Neural crest cell (in vitro differentiated cells): ENCODE measurements at regions not wholly inside any gene's neighbourhood (a gene's known extent, or its start where the extent isn't known, plus 50 kb on each side); places are given as distances from the start of the nearest gene placed in this dataset.

Experiments
- DNase-seq: peaks from one replicate; pipeline ENCODE4 v3.0.0; 2021; ENCODE audit warnings: low read depth, mixed read lengths, low spot score
- H3K27ac Mint-ChIP-seq: one replicate; pipeline ENCODE4 v1.8.0; 2021; ENCODE audit warnings: mild to moderate bottlenecking, mixed read lengths; ENCODE audit not compliant: unreplicated experiment
- H3K27me3 Mint-ChIP-seq: 2 replicates; pipeline ENCODE4 v1.8.0; 2021; ENCODE audit warnings: low read depth, mild to moderate bottlenecking, mixed read lengths
- H3K36me3 Mint-ChIP-seq: 2 replicates; pipeline ENCODE4 v1.8.0; 2021; ENCODE audit warnings: low read depth, mild to moderate bottlenecking, mixed read lengths
- H3K4me1 Mint-ChIP-seq: 2 replicates; pipeline ENCODE4 v1.8.0; 2021; ENCODE audit warnings: mixed read lengths
- H3K4me3 Mint-ChIP-seq: one replicate; pipeline ENCODE4 v1.8.0; 2021; ENCODE audit warnings: mild to moderate bottlenecking, mixed read lengths
- H3K9me3 Mint-ChIP-seq: 2 replicates; pipeline ENCODE4 v1.8.0; 2021; ENCODE audit warnings: mixed read lengths
- TF ChIP-seq, protein P1 (sequence below): fragments of 200-600 bp; sonication (generic); conservative IDR thresholded peaks from 2 replicates; pipeline ENCODE4 v1.5.0; 2021; ENCODE audit warnings: antibody characterized with exemption, mild to moderate bottlenecking

DNA sequence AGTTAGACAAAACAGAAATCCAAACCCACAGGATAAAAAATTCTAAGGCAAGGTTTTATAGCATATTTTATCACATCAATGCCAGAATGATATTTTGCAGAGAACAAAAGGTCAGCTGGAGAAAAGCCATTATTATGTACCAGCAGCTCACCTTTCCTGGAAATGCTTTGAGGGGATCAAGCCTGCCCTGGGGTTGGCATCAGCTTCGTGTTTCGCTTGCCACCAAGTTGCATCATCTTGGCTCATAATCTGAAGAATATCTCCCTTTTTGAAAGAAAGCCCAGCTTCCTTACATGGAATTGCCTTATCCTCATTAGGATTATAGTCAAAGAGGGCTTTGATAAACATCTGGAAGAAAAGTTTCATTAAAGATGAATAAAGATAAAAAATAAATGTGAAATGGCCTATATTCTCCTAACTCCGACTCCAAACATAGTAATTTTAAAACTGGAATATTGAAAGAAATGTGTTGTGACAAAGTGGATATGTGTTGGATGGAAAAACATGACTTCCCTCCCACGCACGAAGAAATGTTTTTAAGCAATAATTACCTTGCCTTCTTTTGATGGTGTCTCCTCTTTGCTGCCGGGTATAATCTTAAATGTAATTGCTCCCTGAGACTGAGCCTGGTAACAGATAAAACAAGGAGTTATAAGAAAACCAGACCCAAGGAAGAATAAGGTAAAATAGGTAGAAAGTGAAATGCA, 121.3 kb upstream of the ODAD2 start:
- Mint-ChIP-seq H3K27me3 (no peaks in the 10 kb centered on the region), H3K27ac (no peak overlapping the region), H3K36me3 (no peaks in the 10 kb centered on the region), H3K4me1 (peaks cover 13% of the 10 kb centered on the region), H3K9me3 (no peaks in the 10 kb centered on the region), H3K4me3 (no peak overlapping the region)
- DNase-seq = no peak
- TF ChIP-seq, protein P1, sequence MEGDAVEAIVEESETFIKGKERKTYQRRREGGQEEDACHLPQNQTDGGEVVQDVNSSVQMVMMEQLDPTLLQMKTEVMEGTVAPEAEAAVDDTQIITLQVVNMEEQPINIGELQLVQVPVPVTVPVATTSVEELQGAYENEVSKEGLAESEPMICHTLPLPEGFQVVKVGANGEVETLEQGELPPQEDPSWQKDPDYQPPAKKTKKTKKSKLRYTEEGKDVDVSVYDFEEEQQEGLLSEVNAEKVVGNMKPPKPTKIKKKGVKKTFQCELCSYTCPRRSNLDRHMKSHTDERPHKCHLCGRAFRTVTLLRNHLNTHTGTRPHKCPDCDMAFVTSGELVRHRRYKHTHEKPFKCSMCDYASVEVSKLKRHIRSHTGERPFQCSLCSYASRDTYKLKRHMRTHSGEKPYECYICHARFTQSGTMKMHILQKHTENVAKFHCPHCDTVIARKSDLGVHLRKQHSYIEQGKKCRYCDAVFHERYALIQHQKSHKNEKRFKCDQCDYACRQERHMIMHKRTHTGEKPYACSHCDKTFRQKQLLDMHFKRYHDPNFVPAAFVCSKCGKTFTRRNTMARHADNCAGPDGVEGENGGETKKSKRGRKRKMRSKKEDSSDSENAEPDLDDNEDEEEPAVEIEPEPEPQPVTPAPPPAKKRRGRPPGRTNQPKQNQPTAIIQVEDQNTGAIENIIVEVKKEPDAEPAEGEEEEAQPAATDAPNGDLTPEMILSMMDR = no peak

DNA sequence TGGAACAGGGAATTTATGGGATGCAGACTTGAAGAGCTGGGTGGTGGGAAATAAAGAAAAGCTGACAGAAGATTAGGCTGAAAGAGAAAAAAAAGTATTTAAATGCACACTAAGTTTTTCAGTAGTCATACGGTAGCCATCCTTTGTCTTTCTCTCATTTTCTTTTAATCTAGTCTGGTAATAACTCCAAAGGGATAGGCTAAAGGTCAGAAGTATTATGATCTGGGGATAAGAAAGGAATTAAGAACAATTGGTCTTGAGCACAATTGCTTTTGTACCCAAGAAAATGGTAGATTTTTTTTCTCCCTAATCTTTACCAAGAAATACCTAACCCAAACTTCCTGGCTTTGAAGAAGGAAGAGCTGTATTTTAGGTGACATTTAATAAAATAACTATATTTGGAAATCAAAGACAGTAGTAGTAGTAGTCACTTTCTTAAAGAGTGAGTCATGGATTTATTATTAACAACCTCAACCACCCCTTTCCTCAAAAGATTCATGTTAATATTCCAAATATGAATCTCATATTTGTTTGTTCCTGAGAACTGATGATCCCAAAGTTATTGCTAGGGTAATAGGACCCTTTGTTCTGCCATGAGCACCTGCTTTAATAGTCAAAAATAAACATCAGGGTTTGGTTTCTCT, 120.2 kb upstream of the ODAD2 start:
- Mint-ChIP-seq H3K9me3 (peaks cover 4% of the 10 kb centered on the region), H3K4me3 (no peak overlapping the region), H3K27ac (no peak overlapping the region), H3K4me1 (peaks cover 13% of the 10 kb centered on the region), H3K27me3 (no peaks in the 10 kb centered on the region), H3K36me3 (no peaks in the 10 kb centered on the region)
- DNase-seq = no peak
- TF ChIP-seq, protein P1 = no peak

DNA sequence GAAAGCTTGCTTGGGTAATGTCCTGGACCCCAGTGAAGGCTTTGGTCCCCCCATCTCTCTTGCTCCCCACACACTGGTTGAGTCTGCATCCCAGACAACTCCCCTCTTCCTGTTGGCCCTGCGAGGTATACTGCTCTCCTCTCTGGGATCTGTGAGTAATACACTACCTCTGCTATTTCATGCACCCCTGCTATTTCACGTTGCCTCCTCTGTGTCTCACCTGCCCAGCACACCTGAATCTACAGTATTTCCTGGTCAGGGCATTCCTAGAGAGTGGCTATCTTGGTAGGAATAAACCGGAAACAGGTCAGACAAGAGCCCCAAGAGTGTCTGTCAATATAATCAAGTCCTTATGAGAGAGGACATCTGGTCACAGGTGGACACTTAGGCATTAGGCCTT, 114.3 kb upstream of the ODAD2 start:
- Mint-ChIP-seq H3K36me3 (no peaks in the 10 kb centered on the region), H3K27me3 (no peaks in the 10 kb centered on the region), H3K27ac (no peak overlapping the region), H3K4me1 (peaks cover 8% of the 10 kb centered on the region), H3K4me3 (no peak overlapping the region), H3K9me3 (peaks cover 4% of the 10 kb centered on the region)
- TF ChIP-seq, protein P1 = no peak
- DNase-seq = no peak

- Mint-ChIP-seq H3K9me3 (peaks cover 4% of the 10 kb centered on the region), H3K36me3 (no peaks in the 10 kb centered on the region), H3K27ac (no peak overlapping the region), H3K4me1 (peaks cover 5% of the 10 kb centered on the region), H3K4me3 (no peak overlapping the region), H3K27me3 (no peaks in the 10 kb centered on the region)
- TF ChIP-seq, protein P1 = no peak
- DNase-seq = no peak
Observed at GRCh38 chr10:28111712-28112111, 112.8 kb upstream of the ODAD2 start.

DNA sequence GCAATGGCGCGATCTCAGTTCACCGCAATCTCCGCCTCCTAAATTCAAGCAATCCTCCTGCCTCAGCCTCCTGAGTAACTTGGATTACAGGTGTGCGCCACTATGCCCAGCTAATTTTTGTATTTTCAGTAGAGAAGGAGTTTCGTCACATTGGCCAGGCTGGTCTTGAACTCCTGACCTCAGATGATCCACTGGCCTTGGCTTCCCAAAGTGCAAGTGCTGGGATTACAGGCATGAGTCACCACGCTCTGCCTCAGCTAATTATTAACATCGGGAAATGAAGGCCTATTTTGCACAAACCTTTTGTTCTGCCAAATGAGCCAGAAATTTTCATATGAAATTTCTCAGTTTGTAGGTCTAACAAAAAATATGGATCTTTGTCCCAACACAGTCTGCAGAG, 106.7 kb upstream of the ODAD2 start:
- Mint-ChIP-seq H3K27me3 (no peaks in the 10 kb centered on the region), H3K4me3 (no peak overlapping the region), H3K9me3 (no peaks in the 10 kb centered on the region), H3K4me1 (no peaks in the 10 kb centered on the region), H3K27ac (no peak overlapping the region), H3K36me3 (no peaks in the 10 kb centered on the region)
- DNase-seq = no peak
- TF ChIP-seq, protein P1 = no peak
